HEK293 (cell line): ENCODE measurements at regions not wholly inside any gene's neighbourhood (a gene's known extent, or its start where the extent isn't known, plus 50 kb on each side); places are given as distances from the start of the nearest gene placed in this dataset.
A peak's percentile ranks its signal among the peaks of the same experiment; 100 is the strongest.

Experiments used
- BCL11B ChIP-seq: fragments of 450-650 bp; formaldehyde crosslinking; IDR thresholded peaks from 2 replicates; pipeline ENCODE4 v1.5.1; 2016; ENCODE audit warnings: low read depth, missing biosample characterization, missing genetic modification characterization
- GLI2 ChIP-seq: fragments of 450-650 bp; formaldehyde crosslinking; IDR thresholded peaks from 2 replicates; pipeline ENCODE4; 2017; ENCODE audit warnings: missing biosample characterization, missing genetic modification characterization, low read depth, borderline replicate concordance
- HOXD13 ChIP-seq: sonication (generic); formaldehyde crosslinking; IDR thresholded peaks from 2 replicates; pipeline ENCODE4 v1.8.0; 2022; ENCODE audit warnings: missing genetic modification reagents, borderline replicate concordance
- MYNN ChIP-seq: fragments of 450-650 bp; formaldehyde crosslinking; IDR thresholded peaks from 2 replicates; pipeline ENCODE4 v1.5.1; 2016; ENCODE audit warnings: missing biosample characterization, missing genetic modification characterization, borderline replicate concordance
- PBX3 ChIP-seq: sonication (generic); formaldehyde crosslinking; IDR thresholded peaks from 2 replicates; pipeline ENCODE4 v1.8.1; 2022; ENCODE audit warnings: mild to moderate bottlenecking, moderate library complexity, missing genetic modification reagents
- PRDM2 ChIP-seq: fragments of 450-650 bp; formaldehyde crosslinking; IDR thresholded peaks from 2 replicates; pipeline ENCODE4 v1.5.1; 2016; ENCODE audit warnings: missing biosample characterization, missing genetic modification characterization, borderline replicate concordance
- SETDB1 ChIP-seq: IDR thresholded peaks from one replicate; pipeline ENCODE4 v1.6.1; 2017; ENCODE audit warnings: mild to moderate bottlenecking, low read length, moderate library complexity, mixed read lengths; ENCODE audit not compliant: insufficient read length
- TCF7L2 ChIP-seq: IDR thresholded peaks from 2 replicates; pipeline ENCODE4 v1.6.1; 2011; ENCODE audit warnings: low read depth, mild to moderate bottlenecking, inconsistent platforms, low read length, moderate library complexity, borderline replicate concordance
- ZEB2 ChIP-seq: fragments of 450-650 bp; formaldehyde crosslinking; IDR thresholded peaks from 2 replicates; pipeline ENCODE4 v1.5.1; 2016; ENCODE audit warnings: missing biosample characterization, missing genetic modification characterization
- ZFHX2 ChIP-seq: fragments of 450-650 bp; formaldehyde crosslinking; conservative IDR thresholded peaks from 2 replicates; pipeline ENCODE4 v1.5.1; 2016; ENCODE audit warnings: missing biosample characterization, missing genetic modification characterization
- ZNF121 ChIP-seq: fragments of 450-650 bp; formaldehyde crosslinking; IDR thresholded peaks from 2 replicates; pipeline ENCODE4 v1.5.1; 2016; ENCODE audit warnings: missing biosample characterization, missing genetic modification characterization
- ZNF280C ChIP-seq: fragments of 450-650 bp; formaldehyde crosslinking; IDR thresholded peaks from 2 replicates; pipeline ENCODE4 v1.5.1; 2016; ENCODE audit warnings: missing biosample characterization, missing genetic modification characterization
- ZNF324 ChIP-seq: fragments of 450-650 bp; formaldehyde crosslinking; IDR thresholded peaks from 2 replicates; pipeline ENCODE4 v1.5.1; 2016; ENCODE audit warnings: missing biosample characterization, missing genetic modification characterization
- ZNF513 ChIP-seq: fragments of 450-650 bp; IDR thresholded peaks from 2 replicates; pipeline ENCODE4 v1.5.1; 2018; ENCODE audit warnings: missing biosample characterization, missing genetic modification characterization
- ZNF514 ChIP-seq: fragments of 450-650 bp; formaldehyde crosslinking; IDR thresholded peaks from 2 replicates; pipeline ENCODE4 v1.5.1; 2016; ENCODE audit warnings: missing biosample characterization, missing genetic modification characterization
- ZNF518A ChIP-seq: fragments of 450-650 bp; formaldehyde crosslinking; conservative IDR thresholded peaks from 2 replicates; pipeline ENCODE4 v1.5.1; 2016; ENCODE audit warnings: low read depth, missing biosample characterization, missing genetic modification characterization
- ZNF621 ChIP-seq: fragments of 450-650 bp; formaldehyde crosslinking; IDR thresholded peaks from 2 replicates; pipeline ENCODE4 v1.5.1; 2017; ENCODE audit warnings: missing biosample characterization, missing genetic modification characterization
- ZNF624 ChIP-seq: fragments of 450-650 bp; formaldehyde crosslinking; IDR thresholded peaks from 2 replicates; pipeline ENCODE4 v1.5.1; 2017; ENCODE audit warnings: missing biosample characterization, missing genetic modification characterization
- ZSCAN16 ChIP-seq: fragments of 450-650 bp; formaldehyde crosslinking; IDR thresholded peaks from 2 replicates; pipeline ENCODE4 v1.5.1; 2016; ENCODE audit warnings: missing biosample characterization, missing genetic modification characterization
- ZSCAN18 ChIP-seq: fragments of 450-650 bp; formaldehyde crosslinking; IDR thresholded peaks from 2 replicates; pipeline ENCODE4 v1.5.1; 2016; ENCODE audit warnings: missing biosample characterization, missing genetic modification characterization
- ZSCAN4 ChIP-seq: fragments of 450-650 bp; formaldehyde crosslinking; IDR thresholded peaks from 2 replicates; pipeline ENCODE4 v1.5.1; 2017; ENCODE audit warnings: missing biosample characterization, missing genetic modification characterization

GRCh38 chr5:36396640-36397039 lies 94.9 kb upstream of the RANBP3L start (continued):
- TF ChIP-seq PRDM2 (tag by site-specific recombination) (no peak), ZNF514 (tag by site-specific recombination) (no peak), ZNF121 (tag by site-specific recombination) (no peak), ZNF324 (tag by site-specific recombination) (no peak), BCL11B (no peak), ZSCAN18 (tag by site-specific recombination) (no peak), ZFHX2 (tag by site-specific recombination) (no peak), GLI2 (tag by site-specific recombination) (0 out of 2 replicates have a peak, but pooled peaks have one; percentile 63), HOXD13 (CRISPR knock-in tag) (no peak), ZNF518A (tag by site-specific recombination) (no peak), MYNN (tag by site-specific recombination) (no peak), PBX3 (no peak), ZNF621 (no peak), ZSCAN16 (tag by site-specific recombination) (no peak), ZSCAN4 (tag by site-specific recombination) (no peak), ZNF280C (tag by site-specific recombination) (no peak), ZNF624 (tag by site-specific recombination) (no peak), TCF7L2 (peak; percentile 91), SETDB1 (no peak), ZNF513 (0 out of 2 replicates have a peak, but pooled peaks have one; percentile 37), ZEB2 (no peak)
